K562 (cell line): ENCODE measurements at regions not wholly inside any gene's neighbourhood (a gene's known extent, or its start where the extent isn't known, plus 50 kb on each side); places are given as distances from the start of the nearest gene placed in this dataset.

Source experiments
- ATAC-seq: fragments of 200-7000 bp; cut with Tn5 transposase; 3 replicates; pipeline ENCODE4 v1.9.1; 2020; ENCODE audit warnings: moderate library complexity
- BruUV-seq: library from RNA; stranded (reverse); fragments of 400-500 nt; replicated peaks from 2 replicates; lab custom pipeline; 2021; lab: Mats Ljungman, UMichigan
- CTCF ChIA-PET: fragments of 300-600 bp; formaldehyde crosslinking; extraction: SDS; loops from one replicate; lab custom pipeline; 2021; ENCODE audit warnings: low intra/inter-chr PET ratio; lab: Yijun Ruan, JAX
- POLR2A ChIA-PET: fragments of 300-600, 350-650 bp; sonication (Branson Sonifier 250); formaldehyde crosslinking; extraction: SDS; loops from one replicate; lab custom pipeline; 2021; ENCODE audit warnings: antibody characterized with exemption, inconsistent platforms; lab: Yijun Ruan, JAX
- DNase-seq, 4 experiments: peaks; one replicate each; pipeline versions ENCODE4 v3.0.0 to v3.0.0-alpha.2; 2011 to 2018; ENCODE audit warnings: low spot score in 3 of 4, mixed read lengths in 3 of 4; ENCODE audit errors: extremely low read depth in 1 of 4
- FAIRE-seq: peaks from 2 replicates; lab custom pipeline; 2011; peaks lifted over from hg19 to GRCh38; lab: Jason Lieb, UNC
- H2AFZ ChIP-seq: 2 replicates; pipeline ENCODE4 v1.6.0; 2011; ENCODE audit warnings: low read depth, low read length, control low read depth, inconsistent platforms
- H3K27ac ChIP-seq: fragments of 200-600 bp; 3 replicates; pipeline ENCODE4 v1.8.0; 2011; ENCODE audit warnings: low read depth, mild to moderate bottlenecking, control low read depth, inconsistent platforms, low read length, moderate library complexity, mixed read lengths; ENCODE audit errors: extremely low read depth
- H3K27me3 ChIP-seq, 2 experiments: fragments of 300-600 bp in 1 of 2; 2 replicates in 1 of 2; 3 replicates in 1 of 2; pipeline versions ENCODE4 v1.6.0 to v1.8.0; 2011; ENCODE audit warnings: inconsistent platforms in 2 of 2, low read length in 2 of 2, mild to moderate bottlenecking in 1 of 2, mixed read lengths in 1 of 2, moderate library complexity in 1 of 2; ENCODE audit not compliant: control insufficient read depth in 2 of 2, insufficient read depth in 2 of 2
- H3K36me3 ChIP-seq: fragments of 300-600 bp; 3 replicates; pipeline ENCODE4 v1.8.0; 2011; ENCODE audit warnings: mild to moderate bottlenecking, low read length, inconsistent platforms; ENCODE audit not compliant: control insufficient read depth, insufficient read depth
- H3K4me1 ChIP-seq, 2 experiments: fragments of 200-600 bp in 1 of 2; replicated peaks in 1 of 2; 2 replicates in 1 of 2; 3 replicates in 1 of 2; pipeline versions ENCODE4 v1.5.1 to v1.8.0; 2011; ENCODE audit warnings: inconsistent platforms in 2 of 2, low read length in 2 of 2, mild to moderate bottlenecking in 1 of 2, mixed read lengths in 1 of 2, moderate library complexity in 1 of 2; ENCODE audit not compliant: control insufficient read depth in 2 of 2, insufficient read depth in 2 of 2
- H3K4me2 ChIP-seq: 2 replicates; pipeline ENCODE4 v1.6.1; 2011; ENCODE audit warnings: low read length, control low read depth, inconsistent platforms, mixed read lengths; ENCODE audit not compliant: insufficient read depth
- H3K4me3 ChIP-seq: fragments of 200-600 bp; sonication (generic), shearing (Covaris generic); 2 replicates; pipeline ENCODE4 v1.5.1; 2016; ENCODE audit warnings: control low read depth, inconsistent platforms
- H3K79me2 ChIP-seq: fragments of 200-600 bp; 3 replicates; pipeline ENCODE4 v1.8.0; 2011; ENCODE audit warnings: low read length, inconsistent platforms; ENCODE audit not compliant: control insufficient read depth, insufficient read depth
- H3K9ac ChIP-seq, 2 experiments: 2 replicates each; pipeline versions ENCODE4 v1.6.0 to v1.6.1; 2011; ENCODE audit warnings: low read depth in 2 of 2, low read length in 2 of 2, control low read depth in 1 of 2, inconsistent platforms in 1 of 2, mild to moderate bottlenecking in 1 of 2, mixed read lengths in 1 of 2; ENCODE audit not compliant: insufficient read depth in 1 of 2
- H3K9me1 ChIP-seq: one replicate; pipeline ENCODE4 v1.6.0; 2011; ENCODE audit warnings: inconsistent platforms, mild to moderate bottlenecking, low read length, moderate library complexity; ENCODE audit not compliant: control insufficient read depth, insufficient read depth
- H3K9me3 ChIP-seq: replicated peaks from 2 replicates; pipeline ENCODE4 v1.5.1; 2011; ENCODE audit warnings: low read depth, low read length, inconsistent platforms; ENCODE audit not compliant: control insufficient read depth, insufficient read depth
- H4K20me1 ChIP-seq: replicated peaks from 2 replicates; pipeline ENCODE4 v1.6.1; 2011; ENCODE audit warnings: low read length, inconsistent platforms, mixed read lengths; ENCODE audit not compliant: control insufficient read depth, insufficient read depth
- BDP1 ChIP-seq: IDR thresholded peaks from 3 replicates; pipeline ENCODE4 v1.6.1; 2011; ENCODE audit not compliant: insufficient read length, insufficient read depth
- DLX4 ChIP-seq: fragments of 250-450 bp; sonication (Bioruptor Pico); IDR thresholded peaks from 2 replicates; pipeline ENCODE4 v1.6.1; 2021; ENCODE audit warnings: mild to moderate bottlenecking
- ESRRA ChIP-seq: fragments of 450-650 bp; IDR thresholded peaks from 2 replicates; pipeline ENCODE4 v1.6.1; 2014; ENCODE audit warnings: low read depth, mild to moderate bottlenecking, moderate library complexity, borderline replicate concordance
- GMEB1 ChIP-seq: fragments of 250-450 bp; sonication (Bioruptor Pico); IDR thresholded peaks from 2 replicates; pipeline ENCODE4 v1.4.0; 2020; ENCODE audit warnings: mild to moderate bottlenecking
- HCFC1 ChIP-seq: IDR thresholded peaks from 2 replicates; pipeline ENCODE4 v1.6.1; 2012; ENCODE audit warnings: low read depth, low read length, improper control_type of control experiment
- HDAC1 ChIP-seq, 2 experiments: fragments of 450-650 bp; IDR thresholded peaks; 2 replicates each; pipeline ENCODE4 v1.6.1; 2016 to 2017; ENCODE audit warnings: inconsistent platforms in 1 of 2, mild to moderate bottlenecking in 1 of 2, moderate library complexity in 1 of 2
- MXD1 ChIP-seq: fragments of 250-450 bp; sonication (Bioruptor Pico); IDR thresholded peaks from 2 replicates; pipeline ENCODE4 v1.8.0; 2021; ENCODE audit warnings: borderline replicate concordance, mild to moderate bottlenecking, moderate library complexity; ENCODE audit not compliant: poor library complexity, severe bottlenecking
- NONO ChIP-seq, 2 experiments: fragments of 200-400 bp in 1 of 2; fragments of 450-650 bp in 1 of 2; formaldehyde crosslinking in 1 of 2; IDR thresholded peaks; 2 replicates each; pipeline ENCODE4 v1.6.1; 2017; ENCODE audit warnings: low read depth in 2 of 2, mild to moderate bottlenecking in 2 of 2, moderate library complexity in 2 of 2, low read length in 1 of 2
- PCBP2 ChIP-seq: fragments of 200-400 bp; formaldehyde crosslinking; IDR thresholded peaks from 2 replicates; pipeline ENCODE4 v1.6.1; 2018; ENCODE audit warnings: low read length, low read depth, mild to moderate bottlenecking, moderate library complexity; ENCODE audit not compliant: poor library complexity, severe bottlenecking
- POLR2AphosphoS2 ChIP-seq: IDR thresholded peaks from 2 replicates; pipeline ENCODE4 v1.6.1; 2012; ENCODE audit warnings: low read length, improper control_type of control experiment
- SMAD2 ChIP-seq: fragments of 150-350 bp; IDR thresholded peaks from 2 replicates; pipeline ENCODE4 v1.6.1; 2014; ENCODE audit warnings: low read depth, mild to moderate bottlenecking, low read length
- STAT6 ChIP-seq: sonication (generic); formaldehyde crosslinking; IDR thresholded peaks from 2 replicates; pipeline ENCODE4 v1.8.1; 2023; ENCODE audit warnings: mild to moderate bottlenecking, missing genetic modification reagents
- TEAD2 ChIP-seq: fragments of 450-650 bp; IDR thresholded peaks from 2 replicates; pipeline ENCODE4 v1.6.1; 2016; ENCODE audit warnings: missing genetic modification characterization, control low read depth, missing compliant biosample characterization
- ZBTB43 ChIP-seq: sonication (generic); formaldehyde crosslinking; IDR thresholded peaks from 2 replicates; pipeline ENCODE4 v1.8.0; 2023; ENCODE audit warnings: mild to moderate bottlenecking, missing genetic modification reagents
- ZNF212 ChIP-seq: fragments of 450-650 bp; formaldehyde crosslinking; IDR thresholded peaks from 2 replicates; pipeline ENCODE4 v1.4.0; 2020; ENCODE audit warnings: mild to moderate bottlenecking
- ZNF780A ChIP-seq: fragments of 250-450 bp; sonication (Bioruptor Pico); IDR thresholded peaks from 2 replicates; pipeline ENCODE4 v1.5.0; 2021; ENCODE audit warnings: mild to moderate bottlenecking
- WGBS: fragments of 100-300 bp; shearing (Covaris generic); methylation state at CpG from one replicate; pipeline ENCODE4 v1.1.6; 2016; ENCODE audit warnings: low coverage, mixed read lengths; ENCODE audit not compliant: insufficient coverage; ENCODE audit errors: missing lambda C conversion rate; 5-methylcytosine and 5-hydroxymethylcytosine counted together
- in situ Hi-C: fragments of 300-500 bp; cut with MboI; formaldehyde crosslinking; loops from 4 replicates; pipeline ENCODE4 v1.15.0; 2018; ENCODE audit warnings: inconsistent platforms, mixed read lengths
- intact Hi-C: fragments of 100-400 bp; cut with micrococcal nuclease; formaldehyde crosslinking; loops from 2 replicates; pipeline ENCODE4 v1.14.2; 2022

GRCh38 chr10:53253221-53253620, 480.6 kb upstream of the MBL2 start:
- Histone ChIP-seq H3K9me1 (no peaks in the 10 kb centered on the region), H3K27me3 (no peaks in the 10 kb centered on the region), H3K9ac (no peak overlapping the region), H3K9me3 (no peaks in the 10 kb centered on the region; the same call in 1 of the 2 replicates), H3K4me2 (no peak overlapping the region), H3K4me3 (no peak overlapping the region), H2AFZ (no peak overlapping the region), H3K27ac (no peak overlapping the region), H3K79me2 (no peaks in the 10 kb centered on the region), H3K4me1 (no peaks in the 10 kb centered on the region), H4K20me1 (no peaks in the 10 kb centered on the region), H3K36me3 (no peaks in the 10 kb centered on the region)
- WGBS, result 2% methylated on average over 3 of the region's 3 CpGs
- ATAC-seq (no peak), FAIRE-seq (no peak), DNase-seq (no peak)
- CTCF ChIA-PET, result no interaction called here
- POLR2A ChIA-PET, result no interaction called here
- intact Hi-C loops (no loop called here), in situ Hi-C loops (no loop called here)
- TF ChIP-seq NONO (IDR thresholded peaks at IDR 0.05; ENCODE audit: low read depth in 2 of 2, low read length in 1 of 2), result no peak
- TF ChIP-seq ESRRA, result no peak
- no peak for TF ChIP-seq ZBTB43
- TF ChIP-seq HCFC1, result no peak
- no peak for TF ChIP-seq TEAD2 (tag)
- TF ChIP-seq ZNF212, result no peak
- TF ChIP-seq HDAC1 (IDR thresholded peaks at IDR 0.05), result no peak
- TF ChIP-seq STAT6, result no peak
- no peak for TF ChIP-seq ZNF780A (CRISPR knock-in tag)
- no peak for TF ChIP-seq MXD1 (CRISPR knock-in tag)
- TF ChIP-seq PCBP2, result no peak
- TF ChIP-seq GMEB1 (CRISPR knock-in tag), result no peak
- TF ChIP-seq DLX4 (CRISPR knock-in tag), result no peak
- TF ChIP-seq BDP1, result no peak
- TF ChIP-seq SMAD2, result no peak
- TF ChIP-seq POLR2AphosphoS2, result no peak
- no TSS peak for BruUV-seq
